Endothelial cell of umbilical vein (primary cell): ENCODE measurements at regions not wholly inside any gene's neighbourhood (a gene's known extent, or its start where the extent isn't known, plus 50 kb on each side); places are given as distances from the start of the nearest gene placed in this dataset.

Source experiments
- EZH2 ChIP-seq: IDR thresholded peaks from 2 replicates; pipeline ENCODE4 v1.6.1; 2012; ENCODE audit warnings: borderline replicate concordance, low read depth, mild to moderate bottlenecking, moderate library complexity, low read length, inconsistent platforms; ENCODE audit not compliant: severe bottlenecking
- POLR2A ChIP-seq: IDR thresholded peaks from 2 replicates; pipeline ENCODE4 v1.6.1; 2012; ENCODE audit warnings: low read depth, mild to moderate bottlenecking, control low read depth, low read length
- TF ChIP-seq, protein P1 (sequence below), 2 donors: IDR thresholded peaks; 1 replicate in 1 of 2; 2 replicates in 1 of 2; pipeline ENCODE4 v1.5.1; 2011; ENCODE audit warnings: low read length in 2 of 2, mild to moderate bottlenecking in 2 of 2, moderate library complexity in 2 of 2, control low read depth in 1 of 2, inconsistent platforms in 1 of 2, low read depth in 1 of 2; ENCODE audit not compliant: insufficient read depth in 1 of 2; ENCODE audit errors: extremely low read depth in 1 of 2

- TF ChIP-seq, protein P1, sequence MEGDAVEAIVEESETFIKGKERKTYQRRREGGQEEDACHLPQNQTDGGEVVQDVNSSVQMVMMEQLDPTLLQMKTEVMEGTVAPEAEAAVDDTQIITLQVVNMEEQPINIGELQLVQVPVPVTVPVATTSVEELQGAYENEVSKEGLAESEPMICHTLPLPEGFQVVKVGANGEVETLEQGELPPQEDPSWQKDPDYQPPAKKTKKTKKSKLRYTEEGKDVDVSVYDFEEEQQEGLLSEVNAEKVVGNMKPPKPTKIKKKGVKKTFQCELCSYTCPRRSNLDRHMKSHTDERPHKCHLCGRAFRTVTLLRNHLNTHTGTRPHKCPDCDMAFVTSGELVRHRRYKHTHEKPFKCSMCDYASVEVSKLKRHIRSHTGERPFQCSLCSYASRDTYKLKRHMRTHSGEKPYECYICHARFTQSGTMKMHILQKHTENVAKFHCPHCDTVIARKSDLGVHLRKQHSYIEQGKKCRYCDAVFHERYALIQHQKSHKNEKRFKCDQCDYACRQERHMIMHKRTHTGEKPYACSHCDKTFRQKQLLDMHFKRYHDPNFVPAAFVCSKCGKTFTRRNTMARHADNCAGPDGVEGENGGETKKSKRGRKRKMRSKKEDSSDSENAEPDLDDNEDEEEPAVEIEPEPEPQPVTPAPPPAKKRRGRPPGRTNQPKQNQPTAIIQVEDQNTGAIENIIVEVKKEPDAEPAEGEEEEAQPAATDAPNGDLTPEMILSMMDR (IDR thresholded peaks at IDR 0.05; ENCODE audit: extremely low read depth in 1 of 2, insufficient read depth in 1 of 2, low read depth in 1 of 2, low read length in 2 of 2): no peak
- TF ChIP-seq EZH2 (no peak), POLR2A (no peak)
Measured at GRCh38 chr1:206411321-206411720, 59.0 kb upstream of the IKBKE start.
